Stimulated activated CD4-positive, alpha-beta T cell treated with anti-CD3 and anti-CD28 coated beads, Interleukin-2, amount 100 ng/mL, for 48 hours (primary cell): ENCODE measurements at regions not wholly inside any gene's neighbourhood (a gene's known extent, or its start where the extent isn't known, plus 50 kb on each side); places are given as distances from the start of the nearest gene placed in this dataset.

Source experiments
- DNase-seq, 2 donors: peaks; one replicate each; pipeline ENCODE4 v3.0.0-alpha.2; 2020

DNA sequence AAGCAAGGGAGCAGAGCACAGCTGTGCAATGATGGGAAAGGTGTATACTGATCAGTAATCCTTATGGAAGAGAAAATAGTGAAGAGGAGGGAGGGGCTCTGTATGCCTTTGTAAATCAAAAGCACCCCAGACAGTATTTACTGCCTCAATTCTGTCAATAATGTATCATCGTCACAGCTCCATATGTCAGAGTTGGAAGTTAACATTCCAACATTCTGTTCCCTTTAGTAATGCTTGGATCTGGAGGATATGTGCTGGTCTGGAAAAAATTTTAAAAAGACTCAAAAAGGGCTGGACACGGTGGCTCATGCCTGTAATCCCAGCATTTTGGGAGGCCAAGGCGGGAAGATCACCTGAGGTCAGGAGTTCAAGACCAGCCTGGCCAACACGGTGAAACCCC lies 310.4 kb downstream of the ACTL7B start:
- no peak for DNase-seq

DNA sequence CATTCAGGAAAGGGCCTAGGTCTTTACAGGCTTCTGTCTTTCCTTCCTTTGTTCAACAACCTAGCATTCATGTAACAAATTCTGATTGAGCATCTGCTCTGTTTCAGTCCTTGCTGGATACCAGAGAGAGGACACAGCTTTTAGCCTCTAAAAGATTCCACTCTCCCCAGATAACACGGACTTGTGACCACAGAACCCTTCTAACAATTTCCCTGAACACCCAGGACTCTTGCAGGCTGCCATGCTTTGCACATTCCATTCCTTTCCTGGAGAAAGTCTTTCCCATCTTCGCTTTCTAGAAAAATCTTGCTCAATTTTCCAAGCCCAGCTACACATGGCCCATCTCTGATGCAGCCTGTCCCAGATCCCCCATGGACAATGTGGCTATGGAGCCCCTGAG lies 310.9 kb downstream of the ACTL7B start:
- DNase-seq = no peak

DNA sequence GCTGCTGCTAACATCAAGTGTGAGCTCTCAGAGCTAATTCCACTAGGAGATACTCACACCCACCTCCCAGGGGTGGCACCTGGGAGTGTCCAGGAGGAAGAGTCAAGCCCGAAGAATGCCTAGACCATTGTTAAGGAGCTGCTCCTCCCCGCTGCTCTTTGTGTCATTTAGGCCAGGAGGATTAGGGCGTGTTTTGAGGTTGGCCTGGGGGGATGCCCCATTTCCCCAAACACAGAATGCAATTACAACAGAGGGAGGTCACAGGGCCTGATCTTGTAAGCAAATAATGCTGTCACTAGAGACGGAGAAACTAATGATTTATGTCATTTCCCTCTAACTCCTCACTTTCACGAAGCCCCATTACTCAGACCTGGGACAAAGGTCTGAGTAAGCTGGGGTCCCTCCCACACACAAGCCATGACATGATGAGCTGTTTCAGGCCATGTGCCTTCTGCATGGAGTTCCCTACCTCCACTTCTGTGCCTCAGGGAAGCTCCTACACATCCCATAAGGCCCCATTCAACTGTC lies 312.5 kb downstream of the ACTL7B start:
- no peak for DNase-seq

DNA sequence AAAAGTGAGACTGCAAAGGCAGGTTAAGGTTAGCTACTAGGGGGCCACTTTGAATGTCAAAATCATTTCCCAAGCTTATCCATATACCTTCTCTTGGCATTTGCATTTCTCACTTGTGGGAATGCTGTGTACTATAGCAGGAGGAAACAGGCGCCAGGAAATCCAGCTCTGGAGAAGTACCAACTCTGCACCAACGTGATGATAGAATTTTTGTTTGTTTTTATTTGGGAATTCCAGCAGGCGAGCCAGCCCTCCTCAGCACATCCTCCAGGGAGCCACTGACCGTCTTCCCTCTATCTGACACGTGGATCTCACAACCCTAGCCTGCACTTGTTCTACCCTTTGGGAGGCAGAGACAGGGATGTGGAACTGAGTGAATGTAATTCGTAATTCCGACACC lies 318.0 kb downstream of the ACTL7B start:
- DNase-seq = no peak

DNA sequence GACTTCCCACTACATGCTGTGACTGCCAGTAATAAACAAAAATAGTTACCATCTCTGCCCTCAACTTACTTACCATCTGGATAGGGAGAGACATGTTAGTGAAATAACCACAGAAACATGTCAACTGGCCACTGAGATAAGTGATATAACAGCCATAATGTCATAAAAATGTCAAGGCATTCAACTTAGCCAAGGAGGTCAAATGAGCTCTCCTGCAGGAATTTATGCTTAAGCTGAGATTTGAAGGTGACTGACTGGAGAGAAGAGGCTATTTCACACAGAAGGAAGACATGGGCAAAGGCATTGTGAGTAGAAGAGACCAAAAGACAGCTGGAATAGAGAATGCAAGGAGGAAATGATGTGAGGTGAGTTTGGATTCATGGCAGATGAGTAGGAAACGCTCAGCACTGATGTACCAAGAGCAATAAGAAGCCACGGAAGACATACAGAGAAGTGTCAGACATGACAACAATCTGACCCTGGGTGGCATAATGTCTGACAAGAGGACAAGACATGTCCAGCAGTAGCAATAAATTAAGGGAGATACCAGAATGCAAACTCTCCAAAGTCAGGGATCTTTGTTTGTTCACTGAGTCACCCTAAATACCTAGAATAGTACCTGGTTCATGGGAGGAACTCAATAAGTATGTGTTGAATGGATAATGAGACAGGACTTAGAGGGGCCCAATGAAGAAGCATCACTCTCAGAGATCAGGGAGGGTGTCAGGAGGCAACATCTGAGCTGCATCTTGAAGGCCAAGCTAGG lies 318.8 kb downstream of the ACTL7B start:
- DNase-seq = no peak

DNA sequence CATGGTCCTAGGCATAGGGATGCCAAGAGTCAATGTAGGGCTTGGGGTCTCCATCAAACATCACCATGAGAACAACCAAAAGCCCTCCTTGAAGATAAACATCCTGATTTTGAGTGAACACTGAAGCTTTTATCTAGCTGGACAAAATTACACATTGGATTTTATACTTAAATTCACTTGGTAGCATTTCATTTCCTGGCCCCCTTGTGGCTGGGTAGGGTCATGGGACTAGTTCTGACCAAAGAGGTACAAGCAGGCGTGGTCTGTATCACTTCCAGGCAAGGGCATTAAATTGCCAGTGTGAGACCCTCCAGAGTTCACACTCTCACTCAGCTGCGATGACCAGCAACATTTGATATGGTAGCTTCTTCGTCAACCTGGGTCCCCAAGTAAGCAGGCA lies 320.3 kb downstream of the ACTL7B start:
- no peak for DNase-seq

DNA sequence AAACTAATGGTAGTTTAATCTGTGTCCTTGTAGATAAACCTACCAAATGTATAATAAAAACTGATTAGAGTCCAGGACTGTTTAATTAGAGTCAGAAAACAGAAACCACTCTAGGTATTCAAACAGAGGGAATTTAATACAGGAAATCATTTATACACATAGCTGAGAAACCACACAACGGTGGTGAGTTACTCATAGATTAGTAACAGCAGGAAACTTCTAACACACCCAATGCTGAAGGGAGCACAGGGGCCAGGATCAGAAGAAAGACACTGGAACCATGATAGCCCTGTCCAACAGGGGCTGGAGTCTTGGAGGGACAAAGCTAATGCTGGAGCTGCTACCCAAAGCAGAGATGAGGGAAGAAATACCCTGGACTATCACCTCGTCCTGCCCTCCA lies 321.0 kb downstream of the ACTL7B start:
- DNase-seq = no peak

DNA sequence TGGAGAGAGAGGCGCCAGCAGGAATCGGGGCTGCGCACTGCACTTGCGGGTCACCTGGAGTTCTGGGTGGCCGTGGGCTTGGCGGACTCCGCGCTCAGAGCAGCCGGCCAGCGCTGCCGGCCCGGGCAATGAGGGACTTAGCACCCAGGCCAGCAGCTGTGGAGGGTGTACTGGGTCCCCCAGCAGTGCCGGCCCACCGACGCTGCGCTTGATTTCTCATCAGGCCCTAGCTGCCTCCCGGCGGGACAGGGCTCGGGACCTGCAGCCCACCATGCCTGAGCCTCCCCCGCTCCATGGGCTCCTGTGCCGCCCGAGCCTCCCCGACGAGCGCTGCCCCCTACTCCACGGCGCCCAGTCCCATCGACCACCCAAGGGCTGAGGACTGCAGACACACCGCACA lies 325.6 kb downstream of the ACTL7B start:
- no peak for DNase-seq

DNA sequence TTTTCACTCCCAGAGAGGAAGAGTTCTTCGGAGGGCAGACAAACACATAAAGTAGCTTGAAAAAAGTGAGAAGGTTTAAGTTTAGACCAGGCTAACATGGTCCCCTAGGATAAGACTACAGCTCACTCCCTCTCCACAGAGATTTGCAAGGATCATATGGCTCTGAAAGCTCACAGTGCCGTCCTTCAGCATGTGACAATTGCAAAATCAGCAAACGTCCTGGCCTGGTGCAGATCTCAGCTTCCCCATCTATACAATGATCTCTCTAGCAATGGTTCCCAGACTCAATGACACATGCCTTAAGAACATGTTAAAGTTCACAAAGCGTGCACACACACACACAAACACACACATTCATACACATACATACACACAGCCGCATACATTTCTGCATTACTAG lies 327.6 kb downstream of the ACTL7B start:
- DNase-seq = no peak

DNA sequence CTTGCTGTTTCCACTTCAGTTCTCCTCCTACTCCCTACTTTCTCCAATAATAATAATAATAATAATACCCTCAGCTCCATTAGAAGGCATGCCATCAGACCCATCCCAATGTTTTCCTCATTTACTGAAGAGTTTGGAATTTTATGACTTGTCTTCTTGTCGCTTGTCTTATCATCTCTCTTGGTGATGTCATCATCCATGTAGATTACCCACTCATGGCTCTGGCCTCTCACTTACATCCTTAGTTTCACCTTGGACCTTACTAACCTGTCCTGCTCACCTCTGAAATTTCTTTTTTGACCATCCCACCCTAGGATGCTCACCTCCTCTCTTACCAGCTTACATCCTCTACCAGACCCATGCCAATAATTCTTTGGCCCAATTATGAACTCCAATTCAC lies 329.3 kb downstream of the ACTL7B start:
- no peak for DNase-seq

DNA sequence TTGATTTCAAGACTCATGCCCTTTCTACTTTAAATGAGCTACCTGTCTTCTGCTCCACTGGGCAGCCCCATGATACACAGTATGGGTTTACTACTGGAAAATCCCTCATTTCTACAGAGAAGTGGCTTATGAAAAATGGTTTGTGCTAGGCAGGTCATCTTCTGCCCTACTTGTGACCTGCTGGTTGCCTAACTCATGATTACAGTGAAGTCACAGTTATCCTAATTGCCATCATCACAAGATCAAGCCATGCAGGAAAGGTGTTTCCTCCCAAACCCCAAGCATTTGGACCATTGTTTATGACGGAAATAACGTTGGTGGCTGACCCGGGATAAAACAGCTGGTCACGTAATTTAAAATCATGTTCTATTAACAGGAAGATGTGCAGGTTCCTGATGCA lies 330.6 kb downstream of the ACTL7B start:
- DNase-seq = no peak

DNA sequence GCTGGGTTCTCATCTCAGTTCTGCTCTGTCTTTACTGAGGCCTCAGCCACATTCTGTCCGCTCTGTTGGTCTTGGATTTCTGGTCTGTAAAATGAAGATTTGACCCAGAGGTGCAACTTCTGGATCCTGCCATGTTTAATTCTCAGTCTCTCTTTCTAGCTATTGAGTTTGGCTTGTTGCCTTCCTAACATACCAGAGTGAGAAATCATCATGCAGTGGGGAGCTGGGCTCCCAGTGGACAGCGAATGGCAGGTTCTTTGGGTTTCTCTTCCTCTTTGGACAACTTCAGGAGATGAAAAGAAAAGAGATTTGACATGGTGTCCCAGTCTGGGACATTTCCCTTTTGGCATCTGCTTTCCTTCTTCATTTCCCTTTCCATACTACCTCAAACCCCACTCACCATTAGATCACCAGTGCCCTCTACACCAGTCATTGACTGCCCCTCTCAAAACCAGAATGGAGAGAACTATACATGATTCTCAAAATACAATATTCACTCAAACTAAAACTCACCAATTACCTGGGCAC lies 334.7 kb downstream of the ACTL7B start:
- no peak for DNase-seq

DNA sequence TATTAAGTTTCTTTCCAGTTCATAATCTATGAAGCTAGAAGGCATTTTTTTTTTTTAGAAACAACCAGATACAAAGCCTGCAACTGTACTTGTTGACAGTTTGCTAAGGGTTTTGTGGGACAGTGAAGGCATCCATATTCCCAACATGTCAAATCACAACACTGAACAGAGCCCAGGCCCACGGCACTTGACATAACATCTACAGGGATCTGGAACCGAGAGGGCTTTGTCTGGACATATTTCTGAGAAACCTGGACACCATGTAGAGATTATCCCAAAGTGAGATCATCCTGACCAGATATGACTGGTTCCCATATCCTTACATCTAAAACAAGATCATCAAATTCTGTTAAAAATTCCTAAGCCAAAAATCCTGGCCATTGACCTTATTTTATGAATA lies 336.3 kb downstream of the ACTL7B start:
- no peak for DNase-seq

DNA sequence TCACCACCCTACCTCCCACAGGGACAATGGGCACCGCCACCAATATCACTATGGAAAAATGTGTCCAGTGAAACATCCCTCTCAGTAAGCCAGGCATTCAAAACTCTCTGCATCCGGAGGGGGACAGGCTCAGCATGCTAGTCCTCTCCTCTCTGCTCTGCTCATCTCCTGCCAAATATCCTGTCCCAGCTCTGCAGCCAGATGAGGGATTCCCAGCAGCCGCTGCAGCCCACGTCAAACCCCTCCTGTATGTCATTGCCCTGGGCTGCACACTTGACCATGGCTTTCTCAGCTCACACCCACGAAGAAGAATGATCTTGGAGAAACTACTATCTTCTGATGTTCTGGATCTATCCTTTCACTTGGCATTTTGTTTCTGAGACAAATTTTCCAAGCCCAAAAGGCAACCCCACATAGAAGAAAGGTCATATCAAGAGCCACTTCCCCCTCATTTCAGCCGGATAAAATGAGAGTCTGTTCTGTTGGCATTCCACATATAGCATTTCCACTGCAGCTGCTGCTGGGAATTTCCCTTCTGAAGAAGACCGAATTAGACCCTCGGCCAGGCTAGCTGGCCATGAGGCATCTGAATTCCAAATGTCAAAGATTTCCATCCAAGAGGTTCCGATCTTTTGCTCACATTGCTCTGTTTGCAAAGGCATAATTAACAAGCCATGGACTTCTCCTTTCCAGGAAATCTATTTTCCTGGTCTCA lies 338.0 kb downstream of the ACTL7B start:
- DNase-seq = no peak

DNA sequence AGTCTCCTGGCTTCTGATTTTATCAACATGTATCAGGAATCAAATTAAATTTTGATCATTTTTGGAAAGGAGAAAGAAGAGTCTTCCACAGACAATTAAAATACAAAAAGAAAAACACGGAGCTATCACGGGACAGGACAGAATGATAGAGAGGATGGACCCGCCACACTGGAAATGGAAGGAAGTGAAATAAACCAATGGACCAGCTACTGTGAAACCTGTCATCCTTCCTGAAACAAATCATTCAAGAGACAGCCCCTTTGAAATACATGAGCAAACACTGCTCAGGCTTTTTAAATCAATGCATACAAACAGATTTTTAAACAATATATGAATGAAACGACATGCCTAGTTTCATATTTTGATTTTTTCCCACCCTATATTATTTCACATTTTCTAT lies 339.4 kb downstream of the ACTL7B start:
- DNase-seq = no peak

DNA sequence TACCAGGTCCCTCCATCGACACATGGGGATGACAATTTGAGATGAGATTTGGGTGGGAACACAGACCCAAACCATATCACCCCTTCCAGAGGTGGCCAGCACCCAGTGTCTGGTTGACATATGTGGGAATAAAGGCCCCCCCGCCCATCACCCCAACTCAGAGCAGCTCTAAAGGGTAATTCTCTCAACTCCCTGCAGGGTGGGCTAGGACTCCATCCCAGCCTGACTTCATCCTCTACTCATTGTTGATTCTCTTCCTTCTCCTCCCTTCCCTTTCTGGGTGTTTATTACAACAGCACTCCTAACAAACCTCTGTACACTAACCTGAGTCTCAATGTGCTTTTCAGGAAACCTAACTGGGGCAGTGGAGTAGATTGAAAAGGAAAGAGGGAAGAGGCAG lies 339.9 kb downstream of the ACTL7B start:
- no peak for DNase-seq

DNA sequence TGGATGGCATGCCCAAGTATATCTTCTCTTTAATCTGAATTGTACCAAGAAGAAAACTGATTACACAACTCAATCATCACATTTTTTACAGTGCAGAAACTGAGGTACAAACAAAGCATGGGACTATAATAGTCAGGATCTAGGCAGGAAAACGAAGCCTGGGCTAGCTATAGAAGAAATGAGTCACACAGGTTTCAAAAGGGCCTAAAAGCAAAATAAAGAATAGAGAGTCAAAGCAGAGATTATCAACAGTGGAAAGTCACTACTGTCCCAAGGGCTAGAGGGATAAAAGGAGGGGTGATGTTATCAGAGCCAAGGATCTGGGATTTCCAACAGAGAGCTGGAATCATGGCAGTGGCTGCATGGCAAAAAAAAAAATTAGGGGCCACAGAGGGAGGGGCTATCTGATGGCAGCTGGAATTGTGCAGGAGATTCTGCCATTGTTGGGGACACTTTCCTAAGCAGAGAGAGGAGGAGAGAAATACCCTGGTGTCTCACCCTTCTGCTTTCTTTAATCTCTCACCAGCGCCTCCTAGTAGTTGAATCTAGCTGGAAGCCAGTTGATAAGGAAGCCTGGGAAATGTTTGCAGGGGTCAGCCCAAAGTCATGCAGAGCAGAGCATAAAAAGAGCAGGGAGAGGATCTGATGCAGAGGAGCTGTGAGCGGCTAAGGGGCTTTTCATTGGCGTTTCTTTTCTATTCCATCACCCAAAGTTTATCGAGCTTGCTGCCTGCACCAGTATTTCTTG lies 343.2 kb downstream of the ACTL7B start:
- DNase-seq = no peak

DNA sequence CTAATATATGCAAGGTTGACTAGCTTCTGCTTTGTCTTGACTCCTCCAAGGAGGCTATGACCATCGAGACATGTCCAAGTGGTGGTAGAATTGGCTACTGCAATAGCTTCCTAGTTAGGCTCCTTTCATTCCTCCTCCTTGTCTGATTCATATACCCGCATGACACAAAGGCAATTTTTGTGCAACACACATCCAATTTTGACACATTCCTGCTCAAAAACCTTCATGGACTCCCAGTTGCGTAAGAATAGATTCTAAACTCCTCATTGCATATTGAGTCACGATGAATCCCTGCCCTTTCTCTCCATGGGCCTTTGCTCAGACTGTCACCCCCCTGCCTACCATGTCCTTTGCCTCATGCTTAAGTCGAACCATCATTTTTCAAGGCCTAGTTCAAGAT lies 344.5 kb downstream of the ACTL7B start:
- DNase-seq = no peak

DNA sequence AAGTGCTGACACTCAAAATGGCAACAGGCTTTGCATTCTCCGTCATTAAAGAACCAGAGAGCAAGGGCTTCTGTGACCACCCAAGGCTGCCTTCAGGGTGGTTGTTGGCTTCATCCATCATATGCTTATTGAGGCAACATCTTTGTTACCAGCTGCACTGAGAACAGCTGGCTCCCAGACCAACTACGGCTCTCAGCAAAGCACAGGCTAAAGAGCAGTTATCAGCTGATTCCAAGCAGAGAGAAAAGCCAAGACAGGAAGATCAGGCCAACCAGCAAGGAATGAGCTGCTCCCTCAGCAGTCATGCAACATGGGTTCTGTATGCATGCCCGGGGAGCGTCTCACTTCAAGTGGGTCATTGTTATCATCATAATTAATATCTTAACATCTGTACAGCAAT lies 358.9 kb downstream of the ACTL7B start:
- no peak for DNase-seq

DNA sequence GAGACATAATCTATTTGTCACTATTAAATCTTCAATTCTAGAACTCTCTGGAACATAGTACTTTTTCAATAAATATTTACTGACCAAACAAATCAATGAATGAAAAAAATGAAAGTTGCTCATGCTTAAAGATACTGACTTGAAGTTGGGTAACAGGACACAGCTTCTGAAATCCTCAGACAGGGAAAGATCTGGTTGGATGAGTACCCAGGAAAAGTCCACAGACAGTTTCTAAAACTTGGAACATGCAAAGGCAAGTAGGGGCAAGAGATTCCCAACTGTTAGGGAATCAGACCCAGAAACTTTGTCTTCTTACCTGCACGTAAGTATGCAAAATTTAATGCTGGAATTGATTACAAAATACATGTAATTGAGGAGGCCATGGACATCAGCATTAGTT lies 366.2 kb downstream of the ACTL7B start:
- DNase-seq = no peak

DNA sequence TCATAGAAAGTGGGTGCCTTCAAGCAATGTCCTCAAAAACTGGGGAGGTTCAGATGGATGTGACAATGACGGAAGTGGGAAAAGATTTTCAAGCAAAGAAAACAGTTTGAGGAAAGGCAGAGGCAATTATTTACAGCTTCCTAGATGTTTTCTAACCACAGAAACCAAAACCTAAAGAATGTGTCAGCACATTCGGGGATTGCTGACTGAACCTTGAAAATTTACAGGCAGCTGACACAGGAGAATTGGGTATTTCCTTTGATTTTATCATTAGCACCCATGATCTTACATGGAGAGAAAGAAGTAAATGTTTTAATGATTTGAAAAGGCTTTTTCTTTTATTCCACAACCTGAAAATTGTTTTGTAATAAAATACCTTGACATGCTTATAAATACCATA lies 369.0 kb downstream of the ACTL7B start:
- DNase-seq = no peak

DNA sequence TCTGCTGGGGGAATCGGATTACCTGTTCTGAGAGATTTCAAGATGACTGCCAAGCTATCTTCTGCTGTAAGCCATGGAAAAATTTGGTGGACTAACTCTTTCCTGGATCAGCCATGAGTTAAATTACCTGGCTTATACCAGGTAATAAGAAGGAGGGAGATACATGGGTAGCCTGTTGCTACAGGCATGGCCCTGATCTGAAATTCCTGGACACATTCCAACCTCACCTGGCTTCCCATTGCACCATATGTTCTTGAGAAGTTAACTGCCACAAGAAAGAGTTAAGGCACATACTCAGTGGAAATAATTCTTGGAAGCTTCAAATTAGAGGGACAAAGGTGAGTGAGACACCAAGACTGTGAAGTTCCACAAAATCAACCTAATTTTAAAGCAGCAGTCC lies 371.3 kb downstream of the ACTL7B start:
- no peak for DNase-seq

DNA sequence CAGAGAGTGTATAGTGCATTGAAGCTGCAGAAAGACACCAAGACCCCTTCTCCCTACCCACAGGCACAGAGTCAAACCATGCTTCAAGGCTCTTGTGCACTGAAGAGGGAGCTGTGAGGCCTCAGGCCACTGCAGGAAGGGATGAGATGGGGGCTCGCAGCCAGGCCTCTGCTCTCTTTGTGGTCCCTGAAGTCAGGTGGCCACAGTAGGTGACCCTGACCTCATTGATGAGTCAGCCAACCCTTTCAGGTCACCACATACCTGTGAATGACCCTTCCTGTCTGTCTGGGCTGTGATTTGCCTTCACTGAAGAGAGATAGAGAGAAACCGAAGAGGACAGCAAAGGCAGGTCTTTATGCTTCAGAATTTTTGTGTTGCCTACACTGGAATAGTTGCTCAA lies 372.1 kb downstream of the ACTL7B start:
- DNase-seq = no peak
